ENCODE measurements at regions not wholly inside any gene's neighbourhood (a gene's known extent, or its start where the extent isn't known, plus 50 kb on each side); places are given as distances from the start of the nearest gene placed in this dataset.
"Not testable (repeated sequence)": the region's sequence is repeated elsewhere in the genome, so short reads cannot be mapped to it uniquely, and the experiment has no call there.

GRCh38 chr14:71566276-71566675 lies 366.0 kb upstream of the RGS6 start:
- TF ChIP-seq, protein P1, sequence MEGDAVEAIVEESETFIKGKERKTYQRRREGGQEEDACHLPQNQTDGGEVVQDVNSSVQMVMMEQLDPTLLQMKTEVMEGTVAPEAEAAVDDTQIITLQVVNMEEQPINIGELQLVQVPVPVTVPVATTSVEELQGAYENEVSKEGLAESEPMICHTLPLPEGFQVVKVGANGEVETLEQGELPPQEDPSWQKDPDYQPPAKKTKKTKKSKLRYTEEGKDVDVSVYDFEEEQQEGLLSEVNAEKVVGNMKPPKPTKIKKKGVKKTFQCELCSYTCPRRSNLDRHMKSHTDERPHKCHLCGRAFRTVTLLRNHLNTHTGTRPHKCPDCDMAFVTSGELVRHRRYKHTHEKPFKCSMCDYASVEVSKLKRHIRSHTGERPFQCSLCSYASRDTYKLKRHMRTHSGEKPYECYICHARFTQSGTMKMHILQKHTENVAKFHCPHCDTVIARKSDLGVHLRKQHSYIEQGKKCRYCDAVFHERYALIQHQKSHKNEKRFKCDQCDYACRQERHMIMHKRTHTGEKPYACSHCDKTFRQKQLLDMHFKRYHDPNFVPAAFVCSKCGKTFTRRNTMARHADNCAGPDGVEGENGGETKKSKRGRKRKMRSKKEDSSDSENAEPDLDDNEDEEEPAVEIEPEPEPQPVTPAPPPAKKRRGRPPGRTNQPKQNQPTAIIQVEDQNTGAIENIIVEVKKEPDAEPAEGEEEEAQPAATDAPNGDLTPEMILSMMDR (IDR thresholded peaks at IDR 0.05; ENCODE audit: insufficient read depth, low read depth, low read length, missing control alignments) = no peak
- peak; percentile 87 for DNase-seq (ENCODE audit: low read depth)
- H3K4me3 ChIP-seq (ENCODE audit: low read depth, low read length) = peak overlapping the region; percentile 10; the same call in 1 of the 2 replicates

GRCh38 chr14:71567499-71568133 lies 364.6 kb upstream of the RGS6 start:
- H3K4me3 ChIP-seq (ENCODE audit: low read depth, low read length); DNase-seq (ENCODE audit: low read depth): not testable (repeated sequence)

DNA sequence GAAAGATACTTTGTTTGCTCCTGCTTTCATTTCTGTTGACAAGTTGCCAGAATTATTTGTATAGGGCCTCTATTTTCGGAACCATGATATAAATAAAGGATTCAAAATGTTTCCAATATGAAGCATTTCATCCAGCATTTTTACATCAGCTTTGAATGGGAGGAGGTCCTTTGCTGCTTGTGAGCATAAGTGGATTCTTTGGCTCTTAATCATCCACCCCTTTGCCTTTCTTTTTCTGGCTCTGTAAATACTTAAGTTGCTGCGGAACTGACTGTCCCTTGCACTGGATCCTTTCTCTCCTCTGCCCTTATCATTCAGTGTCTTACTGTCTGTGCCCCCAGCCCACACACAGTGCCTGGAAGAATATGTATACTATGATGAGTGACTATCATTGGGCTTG lies 357.3 kb upstream of the RGS6 start:
- TF ChIP-seq, protein P1 (IDR thresholded peaks at IDR 0.05; ENCODE audit: insufficient read depth, low read depth, low read length, missing control alignments) = no peak
- no peak overlapping the region for H3K4me3 ChIP-seq (ENCODE audit: low read depth, low read length)
- DNase-seq (ENCODE audit: low read depth) = no peak

DNA sequence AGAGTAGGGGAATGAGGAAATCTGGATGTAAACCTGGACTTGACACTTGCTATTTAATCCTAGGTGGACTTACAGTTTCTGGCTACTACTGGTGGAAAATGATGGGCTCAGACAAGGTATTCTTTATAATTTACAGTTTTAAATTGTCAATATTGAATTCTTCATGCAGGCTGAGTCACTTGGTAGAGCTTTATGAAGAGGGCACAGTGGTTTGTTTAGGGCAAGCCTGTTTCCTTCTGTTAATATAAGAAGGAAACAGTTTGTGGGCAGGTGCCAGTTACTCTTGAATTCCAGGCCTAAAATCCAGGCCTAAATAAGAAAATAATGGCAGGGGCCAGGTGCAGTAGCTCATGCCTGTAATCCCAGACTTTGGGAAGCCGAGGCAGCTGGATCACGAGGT lies 355.8 kb upstream of the RGS6 start:
- H3K4me3 ChIP-seq (ENCODE audit: low read depth, low read length) = no peak overlapping the region
- DNase-seq (ENCODE audit: low read depth) = no peak
- TF ChIP-seq, protein P1 (IDR thresholded peaks at IDR 0.05; ENCODE audit: insufficient read depth, low read depth, low read length, missing control alignments) = no peak

DNA sequence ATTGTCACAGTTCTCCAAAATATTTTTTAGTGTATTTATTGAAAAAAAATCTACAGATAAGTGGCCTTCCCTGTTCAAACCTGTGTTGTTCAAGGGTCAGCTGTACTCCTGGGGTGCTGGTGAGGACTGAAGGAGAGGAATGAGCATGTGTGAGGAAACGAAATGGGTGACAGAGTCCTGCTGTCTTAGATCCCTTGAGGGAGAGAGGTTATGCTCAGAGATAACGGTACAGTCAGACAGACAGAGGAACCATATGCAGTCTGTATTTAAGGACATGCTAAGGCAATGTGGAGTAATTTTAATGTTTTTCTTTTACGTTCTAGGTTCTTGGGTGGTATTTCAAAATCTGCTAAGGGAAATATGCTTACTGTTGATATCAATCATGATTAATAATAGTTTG lies 352.9 kb upstream of the RGS6 start:
- no peak overlapping the region for H3K4me3 ChIP-seq (ENCODE audit: low read depth, low read length)
- no peak for DNase-seq (ENCODE audit: low read depth)
- TF ChIP-seq, protein P1 (IDR thresholded peaks at IDR 0.05; ENCODE audit: insufficient read depth, low read depth, low read length, missing control alignments) = no peak

GRCh38 chr14:71582705-71583104 lies 349.5 kb upstream of the RGS6 start:
- TF ChIP-seq, protein P1 (IDR thresholded peaks at IDR 0.05; ENCODE audit: insufficient read depth, low read depth, low read length, missing control alignments) = no peak
- no peak overlapping the region for H3K4me3 ChIP-seq (ENCODE audit: low read depth, low read length)
- DNase-seq (ENCODE audit: low read depth) = no peak

- DNase-seq (ENCODE audit: low read depth) = no peak
- H3K4me3 ChIP-seq (ENCODE audit: low read depth, low read length) = no peak overlapping the region
- TF ChIP-seq, protein P1 (IDR thresholded peaks at IDR 0.05; ENCODE audit: insufficient read depth, low read depth, low read length, missing control alignments) = no peak
These were observed 349.0 kb upstream of the RGS6 start for GRCh38 chr14:71583194-71583593.
